Right atrium auricular region (tissue), 2 donors: ENCODE measurements at regions not wholly inside any gene's neighbourhood (a gene's known extent, or its start where the extent isn't known, plus 50 kb on each side); places are given as distances from the start of the nearest gene placed in this dataset.
"Not testable (repeated sequence)": the region's sequence is repeated elsewhere in the genome, so short reads cannot be mapped to it uniquely, and the experiment has no call there.

Source experiments
- DNase-seq: peaks from one replicate; pipeline ENCODE4 v3.0.0-alpha.2; 2019; ENCODE audit warnings: low spot score
- H3K27ac ChIP-seq, 2 donors: fragments of 200-600 bp; sonication (generic); 1 replicate in 1 of 2; 2 replicates in 1 of 2; pipeline ENCODE4 v1.5.1; 2016 to 2019
- H3K27me3 ChIP-seq, 2 donors: fragments of 200-600 bp; sonication (generic); one replicate each; pipeline versions ENCODE4 v1.5.1 to v1.6.0; 2017 to 2019
- H3K36me3 ChIP-seq: fragments of 200-600 bp; sonication (generic); one replicate; pipeline ENCODE4 v1.5.1; 2016
- H3K4me1 ChIP-seq, 2 donors: fragments of 200-600 bp; sonication (generic); one replicate each; pipeline versions ENCODE4 v1.5.1 to v1.6.0; 2017 to 2019
- H3K4me3 ChIP-seq, 2 donors: fragments of 200-600 bp; sonication (generic); 1 replicate in 1 of 2; 2 replicates in 1 of 2; pipeline ENCODE4 v1.5.1; 2017 to 2019; ENCODE audit warnings: mild to moderate bottlenecking in 1 of 2, moderate library complexity in 1 of 2
- H3K9me3 ChIP-seq, 2 donors: fragments of 200-600 bp; sonication (generic); one replicate each; pipeline ENCODE4 v1.5.1; 2019
- TF ChIP-seq, protein P1 (sequence below), 2 donors: fragments of 200-600 bp; sonication (generic); IDR thresholded peaks; one replicate each; pipeline ENCODE4 v1.5.1; 2019; ENCODE audit warnings: antibody characterized with exemption in 2 of 2

DNA sequence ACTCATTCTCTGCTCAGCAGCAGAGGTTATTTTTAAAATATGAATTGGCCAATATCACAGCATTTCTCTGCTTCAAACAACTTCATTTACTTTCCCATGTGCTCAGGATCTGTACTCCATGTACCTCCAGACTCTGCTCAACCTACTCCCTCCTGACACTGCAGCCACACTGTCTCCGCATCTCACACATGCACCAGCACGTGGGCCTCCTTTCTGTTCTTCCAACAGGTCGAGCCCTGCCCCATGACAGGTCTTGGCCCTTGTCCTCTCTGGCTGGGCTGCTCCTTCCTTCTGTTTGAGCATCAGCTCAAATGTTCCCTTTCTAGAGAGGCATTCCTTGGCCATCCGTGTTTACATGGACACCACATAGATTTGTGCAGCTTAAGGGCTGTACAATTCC is 195.7 kb downstream of the EBLN2 start:
- Histone ChIP-seq H3K27me3 (no peaks in the 10 kb centered on the region), H3K4me3 (no peak overlapping the region), H3K9me3 (no peaks in the 10 kb centered on the region), H3K27ac (no peak overlapping the region), H3K4me1 (no peaks in the 10 kb centered on the region), H3K36me3 (no peaks in the 10 kb centered on the region)
- TF ChIP-seq, protein P1, sequence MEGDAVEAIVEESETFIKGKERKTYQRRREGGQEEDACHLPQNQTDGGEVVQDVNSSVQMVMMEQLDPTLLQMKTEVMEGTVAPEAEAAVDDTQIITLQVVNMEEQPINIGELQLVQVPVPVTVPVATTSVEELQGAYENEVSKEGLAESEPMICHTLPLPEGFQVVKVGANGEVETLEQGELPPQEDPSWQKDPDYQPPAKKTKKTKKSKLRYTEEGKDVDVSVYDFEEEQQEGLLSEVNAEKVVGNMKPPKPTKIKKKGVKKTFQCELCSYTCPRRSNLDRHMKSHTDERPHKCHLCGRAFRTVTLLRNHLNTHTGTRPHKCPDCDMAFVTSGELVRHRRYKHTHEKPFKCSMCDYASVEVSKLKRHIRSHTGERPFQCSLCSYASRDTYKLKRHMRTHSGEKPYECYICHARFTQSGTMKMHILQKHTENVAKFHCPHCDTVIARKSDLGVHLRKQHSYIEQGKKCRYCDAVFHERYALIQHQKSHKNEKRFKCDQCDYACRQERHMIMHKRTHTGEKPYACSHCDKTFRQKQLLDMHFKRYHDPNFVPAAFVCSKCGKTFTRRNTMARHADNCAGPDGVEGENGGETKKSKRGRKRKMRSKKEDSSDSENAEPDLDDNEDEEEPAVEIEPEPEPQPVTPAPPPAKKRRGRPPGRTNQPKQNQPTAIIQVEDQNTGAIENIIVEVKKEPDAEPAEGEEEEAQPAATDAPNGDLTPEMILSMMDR (IDR thresholded peaks at IDR 0.05), result no peak
- no peak for DNase-seq

DNA sequence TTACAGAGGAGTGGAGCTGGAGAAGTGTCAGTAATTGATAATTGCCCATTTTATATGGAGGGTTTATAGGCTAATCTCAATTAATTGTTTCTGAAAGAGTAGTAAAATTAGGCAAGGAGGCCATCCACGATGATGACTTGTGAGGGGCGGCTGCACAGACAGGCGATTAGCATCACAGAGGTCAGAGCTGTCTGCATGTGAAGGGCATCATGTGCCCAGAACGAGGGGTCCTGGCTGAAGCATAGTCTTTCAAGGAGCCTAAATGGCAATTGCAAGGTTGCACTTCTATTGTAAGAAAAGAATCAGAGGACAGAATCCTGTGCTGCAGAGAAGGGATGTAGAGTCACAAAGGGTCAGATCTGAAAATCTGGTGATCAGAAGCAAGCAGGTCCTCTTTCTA is 196.6 kb downstream of the EBLN2 start:
- no peaks in the 10 kb centered on the region for H3K36me3 ChIP-seq
- H3K4me3 ChIP-seq, result no peak overlapping the region
- H3K9me3 ChIP-seq, result no peaks in the 10 kb centered on the region
- H3K27me3 ChIP-seq, result no peaks in the 10 kb centered on the region
- DNase-seq, result no peak
- no peak overlapping the region for H3K27ac ChIP-seq
- TF ChIP-seq, protein P1 (IDR thresholded peaks at IDR 0.05), result no peak
- no peaks in the 10 kb centered on the region for H3K4me1 ChIP-seq

DNA sequence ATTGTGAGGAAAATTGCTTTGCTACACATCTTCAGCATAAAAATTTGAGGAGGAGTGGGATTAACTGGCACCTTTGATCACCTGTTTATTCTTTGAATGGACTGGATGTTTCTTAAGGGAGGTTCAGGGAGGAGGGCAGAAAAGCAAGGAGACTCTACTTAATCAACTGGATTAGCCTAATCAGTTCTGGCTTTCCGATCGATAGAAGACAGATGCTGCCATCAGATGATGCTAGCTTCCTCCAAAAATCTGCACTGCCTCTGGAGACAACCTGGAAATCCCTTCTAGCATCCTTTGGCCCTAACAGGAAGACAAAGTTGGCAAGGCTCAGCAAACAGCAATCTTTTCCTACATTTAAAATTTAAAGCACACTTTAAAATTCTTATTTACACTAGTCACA is 197.8 kb downstream of the EBLN2 start:
- Histone ChIP-seq H3K4me1 (no peaks in the 10 kb centered on the region), H3K27me3 (no peaks in the 10 kb centered on the region), H3K36me3 (no peaks in the 10 kb centered on the region), H3K27ac (no peak overlapping the region), H3K4me3 (no peak overlapping the region), H3K9me3 (no peaks in the 10 kb centered on the region)
- TF ChIP-seq, protein P1 (IDR thresholded peaks at IDR 0.05), result no peak
- DNase-seq, result no peak

DNA sequence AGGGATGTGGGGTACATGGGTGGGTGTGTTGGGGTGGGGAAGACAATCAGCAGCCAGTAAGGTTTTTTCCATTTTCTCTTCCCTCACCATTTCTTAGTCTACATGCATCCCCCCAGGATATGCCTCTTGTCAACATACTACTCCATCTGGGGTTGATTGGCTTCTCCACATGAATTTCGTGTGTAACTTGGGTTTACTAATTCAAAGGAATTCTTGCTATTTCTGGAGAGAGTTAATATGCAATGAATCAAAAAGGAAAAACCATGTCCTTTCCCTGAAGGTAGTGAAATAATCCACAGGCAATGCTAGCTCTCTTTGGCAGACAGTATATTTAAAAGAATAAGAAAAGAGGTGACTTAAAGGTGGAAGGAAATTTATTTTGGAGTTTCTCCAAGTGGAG is 198.4 kb downstream of the EBLN2 start:
- TF ChIP-seq, protein P1 (IDR thresholded peaks at IDR 0.05), result no peak
- DNase-seq, result no peak
- H3K36me3 ChIP-seq, result no peaks in the 10 kb centered on the region
- H3K27me3 ChIP-seq, result no peaks in the 10 kb centered on the region
- H3K27ac ChIP-seq, result no peak overlapping the region
- H3K4me1 ChIP-seq, result no peaks in the 10 kb centered on the region
- no peaks in the 10 kb centered on the region for H3K9me3 ChIP-seq
- no peak overlapping the region for H3K4me3 ChIP-seq

DNA sequence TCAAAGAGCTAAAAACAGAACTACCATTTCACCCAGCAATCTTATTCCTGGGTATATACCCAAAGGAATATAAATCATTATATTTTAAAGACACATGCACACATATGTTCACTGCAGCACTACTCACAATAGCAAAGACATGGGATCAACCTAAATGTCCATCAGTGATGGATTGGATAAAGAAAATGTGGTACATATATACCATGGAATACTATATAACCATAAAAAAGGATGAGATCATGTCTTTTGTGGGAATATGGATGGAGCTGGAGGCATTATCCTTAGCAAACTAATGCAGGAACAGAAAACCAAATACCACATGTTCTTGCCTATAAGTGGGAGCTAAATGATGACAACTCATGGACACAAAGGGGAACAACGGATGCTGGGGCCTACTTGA is 205.1 kb downstream of the EBLN2 start:
- not testable (repeated sequence) for H3K4me1 ChIP-seq, H3K27ac ChIP-seq, H3K9me3 ChIP-seq, DNase-seq, H3K27me3 ChIP-seq, H3K4me3 ChIP-seq, H3K36me3 ChIP-seq

DNA sequence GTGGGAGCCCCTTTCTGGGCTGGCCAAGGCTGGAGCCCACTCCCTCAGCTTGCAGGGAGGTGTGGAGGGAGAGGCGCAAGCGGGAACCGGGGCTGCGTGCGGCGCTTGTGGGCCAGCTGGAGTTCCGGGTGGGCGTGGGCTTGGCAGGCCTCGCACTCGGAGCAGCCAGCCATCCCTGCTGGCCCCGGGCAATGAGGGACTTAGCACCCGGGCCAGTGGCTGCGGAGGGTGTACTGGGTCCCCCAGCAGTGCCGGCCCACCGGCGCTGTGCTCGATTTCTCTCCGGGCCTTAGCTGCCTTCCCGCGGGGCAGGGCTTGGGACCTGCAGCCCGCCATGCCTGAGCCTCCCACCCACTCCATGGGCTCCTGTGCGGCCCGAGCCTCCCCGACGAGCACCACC is 207.7 kb downstream of the EBLN2 start:
- not testable (repeated sequence) for H3K4me3 ChIP-seq

DNA sequence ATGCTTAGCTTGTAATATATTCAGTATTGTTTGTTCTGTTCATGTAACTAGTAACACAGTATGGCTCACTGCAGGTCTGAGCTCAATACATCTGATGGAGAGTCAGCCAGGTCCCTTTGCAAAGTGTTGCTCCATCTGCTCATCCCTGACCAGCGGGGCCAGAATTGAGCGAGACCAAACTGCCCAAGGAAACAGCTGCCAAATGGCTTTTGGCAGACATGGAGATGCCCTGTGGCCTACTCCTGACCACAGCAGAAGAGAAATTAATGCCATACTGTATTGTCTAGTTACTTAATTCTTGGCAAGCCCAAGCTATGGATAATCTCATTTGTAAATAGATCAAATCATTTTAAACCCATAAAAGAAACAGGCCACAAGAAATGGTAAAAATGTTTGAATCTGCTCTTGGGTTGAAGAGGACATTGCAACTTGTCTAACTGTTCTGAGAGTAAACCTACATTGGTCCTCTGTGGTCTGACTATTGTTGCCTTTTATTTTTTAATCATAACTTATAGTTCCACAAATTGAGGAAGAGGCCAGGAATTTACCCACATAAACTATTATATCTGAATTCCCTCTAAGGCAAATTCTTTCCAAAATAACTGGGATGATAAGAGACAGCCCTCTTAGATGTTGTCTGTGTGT is 209.5 kb downstream of the EBLN2 start:
- no peaks in the 10 kb centered on the region for H3K36me3 ChIP-seq
- TF ChIP-seq, protein P1 (IDR thresholded peaks at IDR 0.05), result no peak
- H3K9me3 ChIP-seq, result no peaks in the 10 kb centered on the region
- H3K27ac ChIP-seq, result no peak overlapping the region
- H3K4me3 ChIP-seq, result no peak overlapping the region
- H3K27me3 ChIP-seq, result no peaks in the 10 kb centered on the region
- no peak for DNase-seq
- H3K4me1 ChIP-seq, result no peaks in the 10 kb centered on the region

More for the DNA sequence above, 207.7 kb downstream of the EBLN2 start:
- H3K27me3 ChIP-seq, H3K9me3 ChIP-seq, H3K4me1 ChIP-seq, DNase-seq, H3K27ac ChIP-seq, H3K36me3 ChIP-seq: not testable (repeated sequence)
